ENCODE measurements at regions not wholly inside any gene's neighbourhood (a gene's known extent, or its start where the extent isn't known, plus 50 kb on each side); places are given as distances from the start of the nearest gene placed in this dataset.

DNA sequence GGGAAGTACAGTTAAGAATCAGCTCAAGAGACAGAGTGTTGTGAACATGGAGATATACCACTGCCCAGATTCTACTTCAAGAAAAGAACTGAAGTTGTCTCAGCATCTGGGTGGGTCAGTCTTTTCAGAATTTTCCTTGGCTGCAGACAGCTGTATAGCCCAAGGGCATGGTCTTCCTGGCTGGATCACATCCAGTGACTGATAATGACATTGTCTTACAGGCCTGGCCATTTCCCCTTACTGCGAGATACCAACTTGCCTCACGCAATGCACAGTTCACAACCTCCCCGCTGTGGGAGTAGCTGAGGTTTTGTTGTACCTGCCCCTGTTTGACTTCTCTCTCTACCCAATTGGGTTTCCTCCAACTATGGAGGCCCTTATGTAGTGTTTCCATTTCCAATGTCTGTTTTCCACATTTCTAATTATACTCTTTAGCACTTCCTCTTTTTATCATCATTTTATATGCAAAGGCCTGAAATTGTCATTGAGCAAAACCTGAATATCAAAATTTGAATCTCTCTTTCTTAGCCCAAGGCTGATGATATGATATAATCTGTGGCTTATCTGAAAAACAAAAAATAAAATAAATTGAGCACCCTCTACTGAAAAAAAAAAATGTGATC lies 209.1 kb downstream of the NAF1 start:
- Histone ChIP-seq H3K36me3 (no peaks in the 10 kb centered on the region), H3K4me3 (no peak overlapping the region), H3K27me3 (replicated peaks; ENCODE audit: insufficient read depth) (no peaks in the 10 kb centered on the region), H3K4me1 (replicated peaks) (no peaks in the 10 kb centered on the region), H3K9me3 (no peaks in the 10 kb centered on the region), H3K27ac (no peak overlapping the region)
- DNase-seq (ENCODE audit: low spot score) = no peak
- TF ChIP-seq POLR2AphosphoS5 (IDR thresholded peaks at IDR 0.05) = no peak
- TF ChIP-seq, protein P1, sequence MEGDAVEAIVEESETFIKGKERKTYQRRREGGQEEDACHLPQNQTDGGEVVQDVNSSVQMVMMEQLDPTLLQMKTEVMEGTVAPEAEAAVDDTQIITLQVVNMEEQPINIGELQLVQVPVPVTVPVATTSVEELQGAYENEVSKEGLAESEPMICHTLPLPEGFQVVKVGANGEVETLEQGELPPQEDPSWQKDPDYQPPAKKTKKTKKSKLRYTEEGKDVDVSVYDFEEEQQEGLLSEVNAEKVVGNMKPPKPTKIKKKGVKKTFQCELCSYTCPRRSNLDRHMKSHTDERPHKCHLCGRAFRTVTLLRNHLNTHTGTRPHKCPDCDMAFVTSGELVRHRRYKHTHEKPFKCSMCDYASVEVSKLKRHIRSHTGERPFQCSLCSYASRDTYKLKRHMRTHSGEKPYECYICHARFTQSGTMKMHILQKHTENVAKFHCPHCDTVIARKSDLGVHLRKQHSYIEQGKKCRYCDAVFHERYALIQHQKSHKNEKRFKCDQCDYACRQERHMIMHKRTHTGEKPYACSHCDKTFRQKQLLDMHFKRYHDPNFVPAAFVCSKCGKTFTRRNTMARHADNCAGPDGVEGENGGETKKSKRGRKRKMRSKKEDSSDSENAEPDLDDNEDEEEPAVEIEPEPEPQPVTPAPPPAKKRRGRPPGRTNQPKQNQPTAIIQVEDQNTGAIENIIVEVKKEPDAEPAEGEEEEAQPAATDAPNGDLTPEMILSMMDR (IDR thresholded peaks at IDR 0.05) = no peak
- TF ChIP-seq POLR2A (IDR thresholded peaks at IDR 0.05) = no peak
- 90% methylated on average over 3 of the region's 3 CpGs for WGBS
- intact Hi-C loops (cut with DNase I) = no loop called here

DNA sequence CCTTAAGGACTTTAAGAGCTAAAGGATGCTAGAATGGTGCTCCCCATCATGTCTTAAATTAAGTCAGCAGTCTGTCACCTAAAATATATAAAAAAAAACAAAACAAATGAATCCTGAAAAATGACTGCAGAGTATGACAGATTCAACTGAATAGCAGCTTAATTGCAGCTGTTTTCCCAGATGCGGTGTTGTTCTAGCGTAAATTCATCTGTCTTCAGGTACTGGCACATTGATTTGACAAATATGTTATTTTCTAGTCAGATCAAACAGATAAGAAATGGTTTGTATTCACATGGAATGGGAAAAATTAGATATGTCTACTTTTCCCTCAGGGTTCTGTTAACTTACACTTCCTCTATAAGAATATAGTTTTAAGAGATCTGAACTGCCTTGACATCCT lies 211.7 kb downstream of the NAF1 start:
- intact Hi-C loops (cut with DNase I) = no loop called here
- Histone ChIP-seq H3K9me3 (no peaks in the 10 kb centered on the region), H3K27ac (no peak overlapping the region), H3K27me3 (replicated peaks; ENCODE audit: insufficient read depth) (no peaks in the 10 kb centered on the region), H3K36me3 (no peaks in the 10 kb centered on the region), H3K4me1 (replicated peaks) (no peaks in the 10 kb centered on the region), H3K4me3 (no peak overlapping the region)
- WGBS = 91% methylated on average over 2 of the region's 2 CpGs
- no peak for DNase-seq (ENCODE audit: low spot score)
- TF ChIP-seq, protein P1 (IDR thresholded peaks at IDR 0.05) = no peak
- TF ChIP-seq POLR2AphosphoS5 (IDR thresholded peaks at IDR 0.05) (no peak), POLR2A (IDR thresholded peaks at IDR 0.05) (no peak)

DNA sequence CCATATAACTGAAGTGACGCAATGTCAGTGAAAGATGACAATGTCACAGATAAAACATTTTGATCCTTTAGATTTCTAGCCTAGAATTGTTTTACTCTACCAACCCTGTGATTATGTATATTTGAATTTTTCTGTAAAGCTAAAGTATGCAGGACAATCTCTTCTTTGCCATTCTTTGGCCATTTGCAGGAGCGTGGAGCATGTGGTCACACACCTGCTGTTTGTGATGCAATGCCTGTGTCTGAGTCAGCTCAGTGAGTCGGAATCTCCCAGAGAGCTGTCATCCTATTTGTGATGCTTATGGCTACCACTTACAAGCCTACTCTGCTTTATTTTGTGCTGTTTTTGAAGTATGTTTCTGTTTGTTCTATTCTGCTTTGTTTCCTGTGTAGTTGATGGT lies 214.5 kb downstream of the NAF1 start:
- H3K4me1 ChIP-seq (replicated peaks) = no peaks in the 10 kb centered on the region
- DNase-seq (ENCODE audit: low spot score) = no peak
- no peaks in the 10 kb centered on the region for H3K36me3 ChIP-seq
- 76% methylated on average over 3 of the region's 3 CpGs for WGBS
- H3K9me3 ChIP-seq = no peaks in the 10 kb centered on the region
- intact Hi-C loops (cut with DNase I) = no loop called here
- TF ChIP-seq POLR2AphosphoS5 (IDR thresholded peaks at IDR 0.05) (no peak), POLR2A (IDR thresholded peaks at IDR 0.05) (no peak)
- TF ChIP-seq, protein P1 (IDR thresholded peaks at IDR 0.05) = no peak
- no peak overlapping the region for H3K4me3 ChIP-seq
- no peak overlapping the region for H3K27ac ChIP-seq
- no peaks in the 10 kb centered on the region for H3K27me3 ChIP-seq (replicated peaks; ENCODE audit: insufficient read depth)

DNA sequence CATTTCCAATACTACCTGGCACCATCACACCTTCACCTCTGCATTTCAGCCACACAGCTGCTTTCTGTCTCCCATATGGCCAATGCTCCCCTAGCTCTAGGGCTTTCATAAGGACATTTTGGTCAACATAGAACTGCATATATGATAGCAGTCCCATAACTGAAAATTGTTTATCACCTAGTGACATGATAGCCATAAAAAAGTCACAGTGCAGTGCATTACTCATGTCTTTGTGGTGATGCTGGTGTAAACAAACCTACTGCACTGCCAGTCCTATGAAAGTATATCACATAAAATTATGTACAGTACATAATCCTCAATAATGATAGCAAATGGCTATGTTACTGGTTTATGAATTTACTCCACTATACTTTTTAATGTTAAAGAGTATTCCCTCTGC lies 221.0 kb downstream of the NAF1 start:
- Histone ChIP-seq H3K36me3 (no peaks in the 10 kb centered on the region), H3K4me1 (replicated peaks) (no peaks in the 10 kb centered on the region), H3K27me3 (replicated peaks; ENCODE audit: insufficient read depth) (no peaks in the 10 kb centered on the region), H3K27ac (no peak overlapping the region), H3K9me3 (no peaks in the 10 kb centered on the region), H3K4me3 (no peak overlapping the region)
- DNase-seq (ENCODE audit: low spot score) = no peak
- intact Hi-C loops (cut with DNase I) = no loop called here
- TF ChIP-seq POLR2A (IDR thresholded peaks at IDR 0.05) (no peak), POLR2AphosphoS5 (IDR thresholded peaks at IDR 0.05) (no peak)
- TF ChIP-seq, protein P1 (IDR thresholded peaks at IDR 0.05) = no peak

DNA sequence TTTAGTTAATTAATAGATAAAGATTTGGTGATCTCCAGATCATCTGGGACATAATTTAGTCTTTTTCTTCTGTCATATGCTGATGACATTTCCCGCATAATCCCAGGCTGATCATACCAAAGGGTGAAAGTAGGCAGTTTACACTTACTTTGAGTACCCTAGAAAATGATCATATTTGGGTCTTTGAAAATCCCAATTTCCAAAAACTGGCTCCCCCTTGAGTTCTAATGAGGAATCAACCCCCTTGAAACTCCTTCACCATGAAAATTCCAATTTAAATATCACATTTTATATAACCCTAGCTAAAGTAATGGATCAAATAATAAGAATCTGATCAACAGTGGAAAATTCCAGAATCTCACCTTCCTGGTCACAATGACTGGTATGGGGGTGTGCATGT lies 223.4 kb downstream of the NAF1 start:
- intact Hi-C loops (cut with DNase I) = no loop called here
- no peaks in the 10 kb centered on the region for H3K36me3 ChIP-seq
- no peaks in the 10 kb centered on the region for H3K27me3 ChIP-seq (replicated peaks; ENCODE audit: insufficient read depth)
- no peak overlapping the region for H3K27ac ChIP-seq
- H3K4me3 ChIP-seq = no peak overlapping the region
- DNase-seq (ENCODE audit: low spot score) = no peak
- no peaks in the 10 kb centered on the region for H3K9me3 ChIP-seq
- TF ChIP-seq POLR2A (IDR thresholded peaks at IDR 0.05) (no peak), POLR2AphosphoS5 (IDR thresholded peaks at IDR 0.05) (no peak)
- TF ChIP-seq, protein P1 (IDR thresholded peaks at IDR 0.05) = no peak
- 71% methylated on average over 1 of the region's 1 CpG for WGBS
- no peaks in the 10 kb centered on the region for H3K4me1 ChIP-seq (replicated peaks)
